ENCODE measurements at regions not wholly inside any gene's neighbourhood (a gene's known extent, or its start where the extent isn't known, plus 50 kb on each side); places are given as distances from the start of the nearest gene placed in this dataset.

- H3K36me3 ChIP-seq (ENCODE audit: low read length), result no peaks in the 10 kb centered on the region
- TF ChIP-seq, protein P1, sequence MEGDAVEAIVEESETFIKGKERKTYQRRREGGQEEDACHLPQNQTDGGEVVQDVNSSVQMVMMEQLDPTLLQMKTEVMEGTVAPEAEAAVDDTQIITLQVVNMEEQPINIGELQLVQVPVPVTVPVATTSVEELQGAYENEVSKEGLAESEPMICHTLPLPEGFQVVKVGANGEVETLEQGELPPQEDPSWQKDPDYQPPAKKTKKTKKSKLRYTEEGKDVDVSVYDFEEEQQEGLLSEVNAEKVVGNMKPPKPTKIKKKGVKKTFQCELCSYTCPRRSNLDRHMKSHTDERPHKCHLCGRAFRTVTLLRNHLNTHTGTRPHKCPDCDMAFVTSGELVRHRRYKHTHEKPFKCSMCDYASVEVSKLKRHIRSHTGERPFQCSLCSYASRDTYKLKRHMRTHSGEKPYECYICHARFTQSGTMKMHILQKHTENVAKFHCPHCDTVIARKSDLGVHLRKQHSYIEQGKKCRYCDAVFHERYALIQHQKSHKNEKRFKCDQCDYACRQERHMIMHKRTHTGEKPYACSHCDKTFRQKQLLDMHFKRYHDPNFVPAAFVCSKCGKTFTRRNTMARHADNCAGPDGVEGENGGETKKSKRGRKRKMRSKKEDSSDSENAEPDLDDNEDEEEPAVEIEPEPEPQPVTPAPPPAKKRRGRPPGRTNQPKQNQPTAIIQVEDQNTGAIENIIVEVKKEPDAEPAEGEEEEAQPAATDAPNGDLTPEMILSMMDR (IDR thresholded peaks at IDR 0.05; ENCODE audit: insufficient read depth, low read length, poor library complexity, severe bottlenecking), result no peak
- no peak for TF ChIP-seq EZH2phosphoT487 (conservative IDR thresholded peaks at IDR 0.05; ENCODE audit: low read length)
- H3K79me2 ChIP-seq (ENCODE audit: insufficient read depth, low read length), result no peaks in the 10 kb centered on the region
- no peak overlapping the region for H3K9ac ChIP-seq (ENCODE audit: low read length)
- H2AFZ ChIP-seq (ENCODE audit: low read depth, low read length, severe bottlenecking), result no peak overlapping the region
- H3K9me2 ChIP-seq (replicated peaks; ENCODE audit: insufficient read depth, low read length), result no peaks in the 10 kb centered on the region
- H3K27me3 ChIP-seq (ENCODE audit: low read length), result no peaks in the 10 kb centered on the region
- no peaks in the 10 kb centered on the region for H3K9me3 ChIP-seq (ENCODE audit: insufficient read depth, low read length)
- H3K4me3 ChIP-seq (ENCODE audit: insufficient read depth, low read length, poor library complexity, severe bottlenecking), result no peak overlapping the region
- no peaks in the 10 kb centered on the region for H3F3A ChIP-seq (ENCODE audit: insufficient read depth)
- H3K27ac ChIP-seq (ENCODE audit: low read depth, low read length), result no peak overlapping the region
- H4K20me1 ChIP-seq (ENCODE audit: low read depth, low read length), result no peaks in the 10 kb centered on the region
- no peak overlapping the region for H3K4me2 ChIP-seq (ENCODE audit: low read depth, low read length, poor library complexity, severe bottlenecking)
These were observed 101.2 kb upstream of the CITED2 start for GRCh38 chr6:139475646-139476045.

DNA sequence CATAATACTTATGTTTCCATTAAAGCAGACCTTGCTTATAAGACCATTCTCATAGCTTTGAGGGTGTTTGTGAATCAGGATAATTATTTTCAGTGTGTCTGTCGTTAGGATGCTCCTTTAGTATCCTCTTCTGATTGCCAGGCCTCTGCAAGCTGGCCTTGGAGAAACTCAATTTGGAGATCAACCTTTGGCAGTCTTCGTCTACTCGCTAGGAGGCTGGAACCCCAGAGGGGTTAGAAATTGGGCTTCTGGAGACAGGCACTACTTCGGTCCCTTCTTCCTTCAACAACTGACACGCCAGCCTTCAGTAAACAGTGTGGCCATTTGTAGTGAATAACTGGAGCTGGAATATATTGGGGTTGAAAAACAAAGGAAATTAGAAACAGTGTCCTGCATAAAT lies 100.8 kb upstream of the CITED2 start:
- no peak overlapping the region for H3K4me2 ChIP-seq (ENCODE audit: low read depth, low read length, poor library complexity, severe bottlenecking)
- H3F3A ChIP-seq (ENCODE audit: insufficient read depth), result no peaks in the 10 kb centered on the region
- H3K36me3 ChIP-seq (ENCODE audit: low read length), result no peaks in the 10 kb centered on the region
- H3K27ac ChIP-seq (ENCODE audit: low read depth, low read length), result no peak overlapping the region
- H3K9ac ChIP-seq (ENCODE audit: low read length), result no peak overlapping the region
- TF ChIP-seq, protein P1 (IDR thresholded peaks at IDR 0.05; ENCODE audit: insufficient read depth, low read length, poor library complexity, severe bottlenecking), result no peak
- no peak for TF ChIP-seq EZH2phosphoT487 (conservative IDR thresholded peaks at IDR 0.05; ENCODE audit: low read length)
- no peaks in the 10 kb centered on the region for H3K9me3 ChIP-seq (ENCODE audit: insufficient read depth, low read length)
- no peak overlapping the region for H3K4me3 ChIP-seq (ENCODE audit: insufficient read depth, low read length, poor library complexity, severe bottlenecking)
- no peaks in the 10 kb centered on the region for H4K20me1 ChIP-seq (ENCODE audit: low read depth, low read length)
- H3K79me2 ChIP-seq (ENCODE audit: insufficient read depth, low read length), result no peaks in the 10 kb centered on the region
- no peaks in the 10 kb centered on the region for H3K27me3 ChIP-seq (ENCODE audit: low read length)
- H2AFZ ChIP-seq (ENCODE audit: low read depth, low read length, severe bottlenecking), result no peak overlapping the region
- no peaks in the 10 kb centered on the region for H3K9me2 ChIP-seq (replicated peaks; ENCODE audit: insufficient read depth, low read length)

DNA sequence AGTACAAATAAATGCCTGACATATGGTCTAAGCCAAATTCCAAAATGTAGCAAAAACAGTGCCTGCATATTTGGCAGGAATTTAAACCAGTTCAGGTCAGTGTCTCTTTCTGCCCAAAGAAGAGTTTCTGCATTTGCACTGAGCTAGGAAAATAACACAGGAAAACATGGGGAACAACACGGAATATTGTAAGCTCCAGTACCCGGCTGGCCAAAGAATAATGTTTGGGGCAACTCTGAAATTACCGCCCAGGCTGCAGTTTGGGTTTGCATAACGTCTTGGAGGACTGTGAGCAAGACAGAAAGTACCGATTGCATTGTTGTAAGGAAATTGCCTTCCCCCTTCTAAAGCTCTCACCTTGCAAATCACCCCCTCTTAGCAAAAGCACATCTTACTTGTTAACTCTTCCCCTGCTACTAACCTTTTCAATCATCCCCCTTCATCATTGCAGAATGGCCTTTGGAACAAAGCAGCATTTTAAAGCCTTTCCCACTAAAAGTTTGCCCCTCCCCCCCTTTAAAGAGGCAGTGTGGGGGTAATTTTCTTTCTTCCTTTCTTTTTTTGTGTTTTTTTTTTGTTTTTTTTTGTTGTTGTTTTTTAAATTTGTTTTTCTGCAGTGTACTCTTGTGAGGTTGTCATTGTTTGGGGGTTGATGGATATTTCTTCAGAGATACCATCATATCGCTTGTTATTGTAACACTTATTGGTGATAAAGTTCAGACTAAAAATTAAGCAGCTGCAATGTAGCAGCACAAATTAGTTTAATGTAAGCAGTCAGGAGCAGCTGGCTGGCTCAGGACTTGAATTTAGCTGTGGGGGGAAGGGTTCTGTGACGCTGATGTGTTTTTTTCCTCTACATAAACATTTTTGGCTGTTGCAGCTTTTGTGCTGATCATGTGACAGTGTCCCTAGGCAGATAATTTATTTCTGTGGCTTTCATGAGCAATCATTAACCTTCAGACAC lies 100.0 kb upstream of the CITED2 start:
- Histone ChIP-seq H3K79me2 (ENCODE audit: insufficient read depth, low read length) (no peaks in the 10 kb centered on the region), H3K4me2 (ENCODE audit: low read depth, low read length, poor library complexity, severe bottlenecking) (no peak overlapping the region), H2AFZ (ENCODE audit: low read depth, low read length, severe bottlenecking) (no peak overlapping the region), H3K27me3 (ENCODE audit: low read length) (no peaks in the 10 kb centered on the region), H4K20me1 (ENCODE audit: low read depth, low read length) (no peaks in the 10 kb centered on the region), H3F3A (ENCODE audit: insufficient read depth) (no peaks in the 10 kb centered on the region), H3K27ac (ENCODE audit: low read depth, low read length) (no peak overlapping the region), H3K36me3 (ENCODE audit: low read length) (no peaks in the 10 kb centered on the region), H3K4me3 (ENCODE audit: insufficient read depth, low read length, poor library complexity, severe bottlenecking) (no peak overlapping the region), H3K9ac (ENCODE audit: low read length) (no peak overlapping the region), H3K9me3 (ENCODE audit: insufficient read depth, low read length) (no peaks in the 10 kb centered on the region), H3K9me2 (replicated peaks; ENCODE audit: insufficient read depth, low read length) (no peaks in the 10 kb centered on the region)
- TF ChIP-seq, protein P1 (IDR thresholded peaks at IDR 0.05; ENCODE audit: insufficient read depth, low read length, poor library complexity, severe bottlenecking), result no peak
- no peak for TF ChIP-seq EZH2phosphoT487 (conservative IDR thresholded peaks at IDR 0.05; ENCODE audit: low read length)
